ENCODE measurements at regions not wholly inside any gene's neighbourhood (a gene's known extent, or its start where the extent isn't known, plus 50 kb on each side); places are given as distances from the start of the nearest gene placed in this dataset.

GRCh38 chr9:129242191-129242941 lies 64.3 kb upstream of the IER5L start:
- H3K4me2 ChIP-seq = no peak overlapping the region
- no peak overlapping the region for H3K4me3 ChIP-seq (IDR thresholded peaks at IDR 0.05; ENCODE audit: insufficient read depth, low read depth, low read length)
- no peaks in the 10 kb centered on the region for H3K36me3 ChIP-seq (ENCODE audit: insufficient read depth)
- no peak overlapping the region for H3K27ac ChIP-seq
- no peaks in the 10 kb centered on the region for H3K27me3 ChIP-seq (ENCODE audit: insufficient read depth, low read depth)
- no peak overlapping the region for H3K9ac ChIP-seq
- no peak overlapping the region for H2AFZ ChIP-seq (ENCODE audit: low read depth)
- no peaks in the 10 kb centered on the region for H3K4me1 ChIP-seq (ENCODE audit: low read depth, poor library complexity, severe bottlenecking)
- H3K79me2 ChIP-seq (ENCODE audit: insufficient read depth, low read depth) = no peaks in the 10 kb centered on the region
- no peaks in the 10 kb centered on the region for H4K20me1 ChIP-seq (ENCODE audit: insufficient read depth)
- no peak for TF ChIP-seq CTCF (conservative IDR thresholded peaks at IDR 0.05; ENCODE audit: low read depth, low read length)

- no peak overlapping the region for H3K27ac ChIP-seq
- no peaks in the 10 kb centered on the region for H3K27me3 ChIP-seq (ENCODE audit: insufficient read depth, low read depth)
- H3K4me3 ChIP-seq (IDR thresholded peaks at IDR 0.05; ENCODE audit: insufficient read depth, low read depth, low read length) = no peak overlapping the region
- no peaks in the 10 kb centered on the region for H3K36me3 ChIP-seq (ENCODE audit: insufficient read depth)
- no peaks in the 10 kb centered on the region for H3K79me2 ChIP-seq (ENCODE audit: insufficient read depth, low read depth)
- no peaks in the 10 kb centered on the region for H4K20me1 ChIP-seq (ENCODE audit: insufficient read depth)
- H3K4me1 ChIP-seq (ENCODE audit: low read depth, poor library complexity, severe bottlenecking) = no peaks in the 10 kb centered on the region
- H3K4me2 ChIP-seq = no peak overlapping the region
- no peak overlapping the region for H2AFZ ChIP-seq (ENCODE audit: low read depth)
- H3K9ac ChIP-seq = no peak overlapping the region
- TF ChIP-seq CTCF (conservative IDR thresholded peaks at IDR 0.05; ENCODE audit: low read depth, low read length) = no peak
Observed at GRCh38 chr9:129241725-129242124, 63.7 kb upstream of the IER5L start.

- H3K4me3 ChIP-seq (IDR thresholded peaks at IDR 0.05; ENCODE audit: insufficient read depth, low read depth, low read length) = no peak overlapping the region
- no peaks in the 10 kb centered on the region for H4K20me1 ChIP-seq (ENCODE audit: insufficient read depth)
- H3K36me3 ChIP-seq (ENCODE audit: insufficient read depth) = no peaks in the 10 kb centered on the region
- no peak for TF ChIP-seq CTCF (conservative IDR thresholded peaks at IDR 0.05; ENCODE audit: low read depth, low read length)
- no peak overlapping the region for H3K9ac ChIP-seq
- H3K27ac ChIP-seq = no peak overlapping the region
- peaks cover 8% of the 10 kb centered on the region for H3K4me1 ChIP-seq (ENCODE audit: low read depth, poor library complexity, severe bottlenecking)
- no peak overlapping the region for H3K4me2 ChIP-seq
- no peak overlapping the region for H2AFZ ChIP-seq (ENCODE audit: low read depth)
- no peaks in the 10 kb centered on the region for H3K27me3 ChIP-seq (ENCODE audit: insufficient read depth, low read depth)
- no peaks in the 10 kb centered on the region for H3K79me2 ChIP-seq (ENCODE audit: insufficient read depth, low read depth)
Observed at GRCh38 chr9:129240581-129241211, 62.6 kb upstream of the IER5L start.

GRCh38 chr9:129239946-129240490 lies 62.0 kb upstream of the IER5L start:
- Histone ChIP-seq H2AFZ (ENCODE audit: low read depth) (no peak overlapping the region), H4K20me1 (ENCODE audit: insufficient read depth) (no peaks in the 10 kb centered on the region), H3K36me3 (ENCODE audit: insufficient read depth) (no peaks in the 10 kb centered on the region), H3K27ac (no peak overlapping the region), H3K4me1 (ENCODE audit: low read depth, poor library complexity, severe bottlenecking) (peaks cover 11% of the 10 kb centered on the region), H3K4me3 (IDR thresholded peaks at IDR 0.05; ENCODE audit: insufficient read depth, low read depth, low read length) (no peak overlapping the region), H3K79me2 (ENCODE audit: insufficient read depth, low read depth) (no peaks in the 10 kb centered on the region), H3K4me2 (no peak overlapping the region), H3K27me3 (ENCODE audit: insufficient read depth, low read depth) (no peaks in the 10 kb centered on the region), H3K9ac (no peak overlapping the region)
- no peak for TF ChIP-seq CTCF (conservative IDR thresholded peaks at IDR 0.05; ENCODE audit: low read depth, low read length)
